Loucy (cell line): ENCODE measurements at regions not wholly inside any gene's neighbourhood (a gene's known extent, or its start where the extent isn't known, plus 50 kb on each side); places are given as distances from the start of the nearest gene placed in this dataset.
"Not testable (repeated sequence)": the region's sequence is repeated elsewhere in the genome, so short reads cannot be mapped to it uniquely, and the experiment has no call there.

Source experiments
- H2AFZ ChIP-seq: fragments of 200-600 bp; sonication (generic); 2 replicates; pipeline ENCODE4 v1.6.0; 2016; ENCODE audit warnings: antibody characterized with exemption, mild to moderate bottlenecking, low read length, moderate library complexity
- H3F3A ChIP-seq: fragments of 200-600 bp; 2 replicates; pipeline ENCODE4 v1.6.0; 2016; ENCODE audit warnings: antibody characterized with exemption, low read depth, mild to moderate bottlenecking
- H3K27me3 ChIP-seq: fragments of 200-600 bp; sonication (generic); 2 replicates; pipeline ENCODE4 v1.6.1; 2014; ENCODE audit warnings: low read length, mild to moderate bottlenecking; ENCODE audit not compliant: insufficient read depth, poor library complexity, severe bottlenecking
- H3K36me3 ChIP-seq: fragments of 200-600 bp; sonication (generic); 2 replicates; pipeline ENCODE4 v1.6.1; 2016; ENCODE audit warnings: low read length; ENCODE audit not compliant: insufficient read depth
- H3K4me1 ChIP-seq: fragments of 200-600 bp; sonication (generic); 2 replicates; pipeline ENCODE4 v1.5.1; 2014; ENCODE audit warnings: low read length, mild to moderate bottlenecking; ENCODE audit not compliant: insufficient read depth, poor library complexity, severe bottlenecking
- H3K4me2 ChIP-seq: fragments of 200-600 bp; sonication (generic); 2 replicates; pipeline ENCODE4 v1.6.0; 2014; ENCODE audit warnings: antibody characterized with exemption, low read length, low read depth, mild to moderate bottlenecking; ENCODE audit not compliant: poor library complexity, severe bottlenecking
- H3K4me3 ChIP-seq: fragments of 200-600 bp; sonication (generic); 2 replicates; pipeline ENCODE4 v1.5.1; 2014; ENCODE audit warnings: low read length, mild to moderate bottlenecking, mixed read lengths; ENCODE audit not compliant: poor library complexity, severe bottlenecking
- H3K79me2 ChIP-seq: fragments of 200-600 bp; sonication (generic); 2 replicates; pipeline ENCODE4 v1.6.1; 2014; ENCODE audit warnings: low read length; ENCODE audit not compliant: insufficient read depth
- H3K9ac ChIP-seq: fragments of 200-600 bp; sonication (generic); 2 replicates; pipeline ENCODE4 v1.6.0; 2014; ENCODE audit warnings: mild to moderate bottlenecking, low read depth, low read length, moderate library complexity; ENCODE audit not compliant: poor library complexity, severe bottlenecking
- H3K9me2 ChIP-seq: fragments of 200-600 bp; sonication (generic); replicated peaks from 2 replicates; pipeline ENCODE4 v1.6.1; 2016; ENCODE audit warnings: low read depth, low read length, mixed read lengths
- H3K9me3 ChIP-seq: fragments of 200-600 bp; sonication (generic); 2 replicates; pipeline ENCODE4 v1.6.1; 2014; ENCODE audit warnings: mild to moderate bottlenecking, antibody characterized with exemption, low read length, low read depth; ENCODE audit not compliant: insufficient read depth
- H4K20me1 ChIP-seq: fragments of 200-600 bp; sonication (generic); 2 replicates; pipeline ENCODE4 v1.6.0; 2014; ENCODE audit warnings: antibody characterized with exemption, low read length, mild to moderate bottlenecking; ENCODE audit not compliant: insufficient read depth, poor library complexity, severe bottlenecking
- EZH2phosphoT487 ChIP-seq: fragments of 200-600 bp; IDR thresholded peaks from 2 replicates; pipeline ENCODE4 v1.6.1; 2018; ENCODE audit warnings: antibody characterized with exemption, mild to moderate bottlenecking, moderate library complexity, borderline replicate concordance
- TF ChIP-seq, protein P1 (sequence below): fragments of 200-600 bp; sonication (generic); conservative IDR thresholded peaks from 2 replicates; pipeline ENCODE4 v1.5.1; 2014; ENCODE audit warnings: mild to moderate bottlenecking, antibody characterized with exemption, low read length

- H3K27me3 ChIP-seq = no peaks in the 10 kb centered on the region
- H3K4me2 ChIP-seq = no peak overlapping the region
- no peaks in the 10 kb centered on the region for H3K36me3 ChIP-seq
- no peaks in the 10 kb centered on the region for H3K9me3 ChIP-seq
- H3K4me1 ChIP-seq = peaks cover 9% of the 10 kb centered on the region
- H3K79me2 ChIP-seq = no peaks in the 10 kb centered on the region
- no peaks in the 10 kb centered on the region for H3K9me2 ChIP-seq
- H3F3A ChIP-seq = no peaks in the 10 kb centered on the region
- H3K4me3 ChIP-seq = no peak overlapping the region
- no peak overlapping the region for H3K9ac ChIP-seq
- H2AFZ ChIP-seq = peak overlapping the region; percentile 37; the same call in 1 of the 2 replicates
- no peaks in the 10 kb centered on the region for H4K20me1 ChIP-seq
- TF ChIP-seq, protein P1, sequence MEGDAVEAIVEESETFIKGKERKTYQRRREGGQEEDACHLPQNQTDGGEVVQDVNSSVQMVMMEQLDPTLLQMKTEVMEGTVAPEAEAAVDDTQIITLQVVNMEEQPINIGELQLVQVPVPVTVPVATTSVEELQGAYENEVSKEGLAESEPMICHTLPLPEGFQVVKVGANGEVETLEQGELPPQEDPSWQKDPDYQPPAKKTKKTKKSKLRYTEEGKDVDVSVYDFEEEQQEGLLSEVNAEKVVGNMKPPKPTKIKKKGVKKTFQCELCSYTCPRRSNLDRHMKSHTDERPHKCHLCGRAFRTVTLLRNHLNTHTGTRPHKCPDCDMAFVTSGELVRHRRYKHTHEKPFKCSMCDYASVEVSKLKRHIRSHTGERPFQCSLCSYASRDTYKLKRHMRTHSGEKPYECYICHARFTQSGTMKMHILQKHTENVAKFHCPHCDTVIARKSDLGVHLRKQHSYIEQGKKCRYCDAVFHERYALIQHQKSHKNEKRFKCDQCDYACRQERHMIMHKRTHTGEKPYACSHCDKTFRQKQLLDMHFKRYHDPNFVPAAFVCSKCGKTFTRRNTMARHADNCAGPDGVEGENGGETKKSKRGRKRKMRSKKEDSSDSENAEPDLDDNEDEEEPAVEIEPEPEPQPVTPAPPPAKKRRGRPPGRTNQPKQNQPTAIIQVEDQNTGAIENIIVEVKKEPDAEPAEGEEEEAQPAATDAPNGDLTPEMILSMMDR = no peak
- TF ChIP-seq EZH2phosphoT487 = no peak
Observed at GRCh38 chr1:228669242-228669585, 66.1 kb upstream of the RHOU start.

GRCh38 chr1:228681076-228681565, 54.2 kb upstream of the RHOU start:
- H3K27me3 ChIP-seq, H3K4me3 ChIP-seq, H3K4me1 ChIP-seq, H3K36me3 ChIP-seq, H2AFZ ChIP-seq, H3K9me2 ChIP-seq, H3K4me2 ChIP-seq, H3F3A ChIP-seq, H4K20me1 ChIP-seq, H3K79me2 ChIP-seq, H3K9ac ChIP-seq, H3K9me3 ChIP-seq: not testable (repeated sequence)

DNA sequence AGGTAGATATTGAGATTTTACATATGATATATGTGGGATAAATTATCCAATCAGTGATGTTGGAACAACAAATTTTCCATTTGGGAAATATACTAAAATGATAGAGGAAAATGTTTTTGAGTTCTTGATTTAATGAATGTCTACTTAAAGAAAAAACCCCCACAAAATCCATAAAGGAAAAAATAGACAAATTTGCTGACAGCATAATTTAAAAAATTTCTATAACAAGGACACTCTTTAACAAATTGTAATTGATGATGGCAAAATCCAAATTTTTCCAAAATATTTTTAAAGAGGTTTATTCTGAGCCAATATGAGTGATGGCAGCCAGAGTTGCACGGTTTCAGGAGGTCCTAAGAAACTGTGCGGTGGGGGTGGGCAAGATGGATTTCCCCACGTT, 51.9 kb upstream of the RHOU start:
- Histone ChIP-seq H3K79me2 (no peaks in the 10 kb centered on the region), H3K9ac (no peak overlapping the region), H3K27me3 (no peaks in the 10 kb centered on the region), H3K36me3 (no peaks in the 10 kb centered on the region), H4K20me1 (no peaks in the 10 kb centered on the region), H3F3A (no peaks in the 10 kb centered on the region), H3K4me2 (no peak overlapping the region), H3K9me3 (no peaks in the 10 kb centered on the region), H3K4me1 (no peaks in the 10 kb centered on the region), H2AFZ (no peak overlapping the region), H3K9me2 (no peaks in the 10 kb centered on the region), H3K4me3 (no peak overlapping the region)
- no peak for TF ChIP-seq EZH2phosphoT487
- TF ChIP-seq, protein P1 = no peak

DNA sequence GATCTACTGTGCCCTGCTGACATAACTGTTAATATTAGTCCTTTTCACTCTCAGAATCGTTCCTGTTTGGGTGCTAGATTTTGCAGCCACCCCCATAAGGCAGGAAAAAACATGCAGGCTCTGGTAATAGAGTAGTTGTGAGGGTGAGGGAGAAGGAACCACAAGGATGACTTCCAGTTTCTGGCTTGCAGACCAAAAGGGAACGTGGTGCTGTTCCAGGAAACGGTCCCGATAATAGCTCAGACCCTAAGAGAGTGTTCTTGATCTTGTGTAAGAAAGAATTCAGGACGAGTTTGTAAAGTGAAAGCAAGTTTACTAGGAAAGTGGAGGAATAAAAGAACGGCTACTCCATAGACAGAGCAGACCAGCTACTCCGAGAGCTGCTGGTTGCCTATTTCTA, 50.7 kb upstream of the RHOU start:
- no peak overlapping the region for H2AFZ ChIP-seq
- no peak overlapping the region for H3K4me3 ChIP-seq
- no peaks in the 10 kb centered on the region for H3K79me2 ChIP-seq
- no peak for TF ChIP-seq EZH2phosphoT487
- TF ChIP-seq, protein P1 = no peak
- no peak overlapping the region for H3K9ac ChIP-seq
- no peak overlapping the region for H3K4me2 ChIP-seq
- H3F3A ChIP-seq = no peaks in the 10 kb centered on the region
- H3K4me1 ChIP-seq = no peaks in the 10 kb centered on the region
- no peaks in the 10 kb centered on the region for H4K20me1 ChIP-seq
- no peaks in the 10 kb centered on the region for H3K9me3 ChIP-seq
- no peaks in the 10 kb centered on the region for H3K9me2 ChIP-seq
- H3K27me3 ChIP-seq = no peaks in the 10 kb centered on the region
- no peaks in the 10 kb centered on the region for H3K36me3 ChIP-seq
